SK-N-SH (cell line): ENCODE measurements at regions not wholly inside any gene's neighbourhood (a gene's known extent, or its start where the extent isn't known, plus 50 kb on each side); places are given as distances from the start of the nearest gene placed in this dataset.

Experiments used
- CTCF ChIA-PET: fragments of 300-600, 350-600 bp; formaldehyde crosslinking; extraction: SDS; loops from one replicate; lab custom pipeline; 2021; lab: Yijun Ruan, JAX
- POLR2A ChIA-PET: fragments of 350-600 bp; sonication (Branson Sonifier 250); formaldehyde crosslinking; extraction: SDS; loops from one replicate; lab custom pipeline; 2020; ENCODE audit warnings: antibody characterized with exemption, inconsistent platforms; lab: Yijun Ruan, JAX
- DNase-seq: peaks from one replicate; pipeline ENCODE4 v3.0.0; 2012
- H2AFZ ChIP-seq: fragments of 200-600 bp; sonication (generic); 2 replicates; pipeline ENCODE4 v1.8.1; 2016; ENCODE audit warnings: antibody characterized with exemption, mild to moderate bottlenecking, low read depth
- H3F3A ChIP-seq: fragments of 200-600 bp; sonication (generic); replicated peaks from 2 replicates; pipeline ENCODE3; 2016; ENCODE audit warnings: antibody characterized with exemption, mild to moderate bottlenecking; ENCODE audit not compliant: insufficient read depth
- H3K27ac ChIP-seq, 2 experiments: fragments of 200-500 bp in 1 of 2; fragments of 200-600 bp in 1 of 2; sonication (Bioruptor generic) in 1 of 2; sonication (generic), shearing (Covaris generic) in 1 of 2; 2 replicates each; pipeline versions ENCODE4 v1.5.1 to v1.6.1; 2014 to 2016; ENCODE audit warnings: low read depth in 2 of 2, inconsistent platforms in 1 of 2, low read length in 1 of 2, mild to moderate bottlenecking in 1 of 2, mixed read lengths in 1 of 2
- H3K27me3 ChIP-seq: fragments of 200-600 bp; sonication (generic), shearing (Covaris generic); 2 replicates; pipeline ENCODE4 v1.6.1; 2016; ENCODE audit warnings: mixed run types; ENCODE audit not compliant: insufficient read depth
- H3K36me3 ChIP-seq, 2 experiments: fragments of 200-500 bp in 1 of 2; fragments of 200-600 bp in 1 of 2; sonication (Bioruptor generic) in 1 of 2; sonication (generic) in 1 of 2; replicated peaks in 1 of 2; 2 replicates each; pipeline versions ENCODE3 to v1.5.1; 2014 to 2016; ENCODE audit warnings: low read length in 1 of 2, mild to moderate bottlenecking in 1 of 2; ENCODE audit not compliant: insufficient read depth in 2 of 2, control insufficient read depth in 1 of 2
- H3K4me1 ChIP-seq, 2 experiments: fragments of 200-500 bp in 1 of 2; fragments of 200-600 bp in 1 of 2; sonication (Bioruptor generic) in 1 of 2; sonication (generic), shearing (Covaris generic) in 1 of 2; 2 replicates each; pipeline versions ENCODE4 v1.5.1 to v1.6.1; 2014 to 2016; ENCODE audit warnings: low read depth in 1 of 2, low read length in 1 of 2, mixed run types in 1 of 2; ENCODE audit not compliant: insufficient read depth in 2 of 2, control insufficient read depth in 1 of 2
- H3K4me2 ChIP-seq: fragments of 200-600 bp; sonication (generic), shearing (Covaris generic); 2 replicates; pipeline ENCODE4 v1.6.1; 2017; ENCODE audit warnings: mixed run types
- H3K4me3 ChIP-seq, 2 experiments: fragments of 200-500 bp in 1 of 2; fragments of 200-600 bp in 1 of 2; sonication (Bioruptor generic) in 1 of 2; sonication (generic), shearing (Covaris generic) in 1 of 2; 2 replicates each; pipeline versions ENCODE4 v1.5.1 to v1.8.1; 2014 to 2016; ENCODE audit warnings: low read depth in 2 of 2, inconsistent platforms in 1 of 2, low read length in 1 of 2, mild to moderate bottlenecking in 1 of 2, mixed read lengths in 1 of 2, moderate library complexity in 1 of 2
- H3K79me2 ChIP-seq: fragments of 200-600 bp; sonication (generic); 2 replicates; pipeline ENCODE4 v1.8.1; 2017; ENCODE audit warnings: mild to moderate bottlenecking; ENCODE audit not compliant: insufficient read depth
- H3K9ac ChIP-seq: fragments of 200-600 bp; sonication (generic); 2 replicates; pipeline ENCODE4 v1.6.1; 2017; ENCODE audit warnings: mixed run types
- H3K9me2 ChIP-seq: fragments of 200-600 bp; sonication (generic); 2 replicates; pipeline ENCODE4 v1.6.1; 2017; ENCODE audit warnings: mixed run types
- H3K9me3 ChIP-seq: fragments of 200-600 bp; sonication (generic); 2 replicates; pipeline ENCODE4 v1.6.1; 2017; ENCODE audit warnings: mixed run types, mild to moderate bottlenecking, moderate library complexity
- H4K20me1 ChIP-seq: fragments of 200-600 bp; sonication (generic); 2 replicates; pipeline ENCODE4 v1.6.1; 2017; ENCODE audit warnings: mild to moderate bottlenecking, mixed run types; ENCODE audit not compliant: insufficient read depth
- ELF1 ChIP-seq: IDR thresholded peaks from 2 replicates; pipeline ENCODE4 v1.4.0; 2012
- EP300 ChIP-seq, 2 experiments: IDR thresholded peaks; 2 replicates each; pipeline versions ENCODE4 v1.4.0 to v1.6.1; 2012; ENCODE audit warnings: borderline replicate concordance in 1 of 2, low read depth in 1 of 2, low read length in 1 of 2
- EZH2phosphoT487 ChIP-seq: fragments of 200-600 bp; sonication (generic); IDR thresholded peaks from 2 replicates; pipeline ENCODE4 v1.6.1; 2017; ENCODE audit warnings: low read depth, mixed run types, mild to moderate bottlenecking, antibody characterized with exemption, moderate library complexity, borderline replicate concordance
- FOXJ3 ChIP-seq: sonication (generic); formaldehyde crosslinking; IDR thresholded peaks from 2 replicates; pipeline ENCODE4 v1.5.1; 2020; ENCODE audit warnings: mild to moderate bottlenecking, missing genetic modification reagents
- FOXM1 ChIP-seq: IDR thresholded peaks from 2 replicates; pipeline ENCODE4 v1.4.0; 2012; ENCODE audit warnings: low read depth, mild to moderate bottlenecking
- GABPA ChIP-seq: IDR thresholded peaks from 2 replicates; pipeline ENCODE4 v1.4.0; 2012; ENCODE audit warnings: low read depth, mild to moderate bottlenecking
- MAX ChIP-seq: IDR thresholded peaks from 2 replicates; pipeline ENCODE4 v1.4.0; 2012; ENCODE audit warnings: low read depth
- NFIC ChIP-seq: IDR thresholded peaks from 2 replicates; pipeline ENCODE4 v1.4.0; 2012; ENCODE audit warnings: borderline replicate concordance
- NRF1 ChIP-seq: IDR thresholded peaks from 2 replicates; pipeline ENCODE4 v1.6.1; 2012; ENCODE audit warnings: low read depth, mild to moderate bottlenecking, low read length
- PBX3 ChIP-seq: IDR thresholded peaks from 2 replicates; pipeline ENCODE4; 2012
- POLR2AphosphoS5 ChIP-seq: IDR thresholded peaks from 2 replicates; pipeline ENCODE4 v1.6.1; 2012; ENCODE audit warnings: low read depth, low read length
- RAD21 ChIP-seq: IDR thresholded peaks from 2 replicates; pipeline ENCODE4 v1.6.1; 2012; ENCODE audit warnings: mild to moderate bottlenecking, low read length
- RCOR1 ChIP-seq: fragments of 150-350 bp; IDR thresholded peaks from 2 replicates; pipeline ENCODE4 v1.6.1; 2017; ENCODE audit warnings: antibody characterized with exemption, low read length
- RFX5 ChIP-seq: IDR thresholded peaks from 2 replicates; pipeline ENCODE4 v1.6.1; 2012; ENCODE audit warnings: mild to moderate bottlenecking, improper control_type of control experiment, low read length
- RXRA ChIP-seq: IDR thresholded peaks from 2 replicates; pipeline ENCODE4 v1.4.0; 2012; ENCODE audit warnings: low read depth, mild to moderate bottlenecking, borderline replicate concordance
- SMC3 ChIP-seq: IDR thresholded peaks from 2 replicates; pipeline ENCODE4 v1.6.1; 2012; ENCODE audit warnings: low read depth, low read length, improper control_type of control experiment
- TAF1 ChIP-seq: IDR thresholded peaks from 2 replicates; pipeline ENCODE4 v1.6.1; 2012; ENCODE audit warnings: low read depth, mild to moderate bottlenecking, low read length, moderate library complexity, borderline replicate concordance
- TCF12 ChIP-seq: IDR thresholded peaks from 2 replicates; pipeline ENCODE4 v1.4.0; 2012
- TEAD4 ChIP-seq: IDR thresholded peaks from 2 replicates; pipeline ENCODE4 v1.4.0; 2012; ENCODE audit warnings: mild to moderate bottlenecking, borderline replicate concordance; ENCODE audit not compliant: insufficient read depth
- YY1 ChIP-seq: IDR thresholded peaks from 2 replicates; pipeline ENCODE4 v1.4.0; 2012; ENCODE audit warnings: low read depth, mild to moderate bottlenecking
- WGBS: methylation state at CpG from one replicate; pipeline ENCODE4 v1.1.6; 2017; ENCODE audit warnings: low lambda C conversion rate; 5-methylcytosine and 5-hydroxymethylcytosine counted together
- TF ChIP-seq, protein P1 (sequence below): fragments of 150-350 bp; IDR thresholded peaks from 2 replicates; pipeline ENCODE4 v1.6.1; 2016; ENCODE audit warnings: mild to moderate bottlenecking, low read depth, low read length
- TF ChIP-seq, protein P2 (sequence below): fragments of 200-600 bp; sonication (generic); IDR thresholded peaks from 2 replicates; pipeline ENCODE4 v1.6.1; 2017; ENCODE audit warnings: antibody characterized with exemption, mild to moderate bottlenecking, moderate library complexity

DNA sequence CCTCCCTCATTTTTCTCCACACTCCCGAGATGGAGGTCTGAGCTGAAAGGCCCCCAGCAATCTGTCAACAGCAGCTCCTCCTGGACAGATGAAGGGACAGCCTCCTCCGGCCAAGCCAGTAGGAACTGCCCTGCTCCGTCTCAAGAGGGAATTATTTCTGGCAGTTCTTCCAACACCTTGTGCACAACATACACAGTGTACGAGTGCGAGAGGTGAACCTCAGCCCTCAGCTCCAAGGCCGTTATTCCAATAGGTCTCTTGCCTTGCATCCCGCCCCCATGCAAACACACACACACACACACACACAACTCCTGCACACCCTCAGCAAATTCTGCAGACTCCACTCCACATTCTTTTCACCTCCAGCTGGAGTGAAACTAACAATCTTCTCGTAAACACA lies 181.7 kb upstream of the FAR2 start:
- Histone ChIP-seq H3K9me2 (no peaks in the 10 kb centered on the region), H3K9me3 (no peaks in the 10 kb centered on the region), H2AFZ (no peak overlapping the region), H4K20me1 (no peaks in the 10 kb centered on the region), H3K36me3 (no peaks in the 10 kb centered on the region), H3F3A (no peaks in the 10 kb centered on the region), H3K27me3 (no peaks in the 10 kb centered on the region), H3K9ac (no peak overlapping the region), H3K4me1 (no peaks in the 10 kb centered on the region), H3K79me2 (no peaks in the 10 kb centered on the region), H3K4me3 (no peak overlapping the region), H3K27ac (no peak overlapping the region), H3K4me2 (no peak overlapping the region)
- DNase-seq: no peak
- TF ChIP-seq SMC3: no peak
- no peak for TF ChIP-seq YY1
- TF ChIP-seq FOXJ3 (CRISPR knock-in tag): no peak
- TF ChIP-seq RXRA: no peak
- TF ChIP-seq RFX5: no peak
- TF ChIP-seq RAD21: no peak
- TF ChIP-seq, protein P1, sequence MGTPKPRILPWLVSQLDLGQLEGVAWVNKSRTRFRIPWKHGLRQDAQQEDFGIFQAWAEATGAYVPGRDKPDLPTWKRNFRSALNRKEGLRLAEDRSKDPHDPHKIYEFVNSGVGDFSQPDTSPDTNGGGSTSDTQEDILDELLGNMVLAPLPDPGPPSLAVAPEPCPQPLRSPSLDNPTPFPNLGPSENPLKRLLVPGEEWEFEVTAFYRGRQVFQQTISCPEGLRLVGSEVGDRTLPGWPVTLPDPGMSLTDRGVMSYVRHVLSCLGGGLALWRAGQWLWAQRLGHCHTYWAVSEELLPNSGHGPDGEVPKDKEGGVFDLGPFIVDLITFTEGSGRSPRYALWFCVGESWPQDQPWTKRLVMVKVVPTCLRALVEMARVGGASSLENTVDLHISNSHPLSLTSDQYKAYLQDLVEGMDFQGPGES: no peak
- TF ChIP-seq TEAD4: no peak
- TF ChIP-seq EZH2phosphoT487: no peak
- TF ChIP-seq NFIC: no peak
- no peak for TF ChIP-seq NRF1
- TF ChIP-seq, protein P2, sequence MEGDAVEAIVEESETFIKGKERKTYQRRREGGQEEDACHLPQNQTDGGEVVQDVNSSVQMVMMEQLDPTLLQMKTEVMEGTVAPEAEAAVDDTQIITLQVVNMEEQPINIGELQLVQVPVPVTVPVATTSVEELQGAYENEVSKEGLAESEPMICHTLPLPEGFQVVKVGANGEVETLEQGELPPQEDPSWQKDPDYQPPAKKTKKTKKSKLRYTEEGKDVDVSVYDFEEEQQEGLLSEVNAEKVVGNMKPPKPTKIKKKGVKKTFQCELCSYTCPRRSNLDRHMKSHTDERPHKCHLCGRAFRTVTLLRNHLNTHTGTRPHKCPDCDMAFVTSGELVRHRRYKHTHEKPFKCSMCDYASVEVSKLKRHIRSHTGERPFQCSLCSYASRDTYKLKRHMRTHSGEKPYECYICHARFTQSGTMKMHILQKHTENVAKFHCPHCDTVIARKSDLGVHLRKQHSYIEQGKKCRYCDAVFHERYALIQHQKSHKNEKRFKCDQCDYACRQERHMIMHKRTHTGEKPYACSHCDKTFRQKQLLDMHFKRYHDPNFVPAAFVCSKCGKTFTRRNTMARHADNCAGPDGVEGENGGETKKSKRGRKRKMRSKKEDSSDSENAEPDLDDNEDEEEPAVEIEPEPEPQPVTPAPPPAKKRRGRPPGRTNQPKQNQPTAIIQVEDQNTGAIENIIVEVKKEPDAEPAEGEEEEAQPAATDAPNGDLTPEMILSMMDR: no peak
- no peak for TF ChIP-seq EP300 (IDR thresholded peaks at IDR 0.05; ENCODE audit: borderline replicate concordance in 1 of 2, low read depth in 1 of 2, low read length in 1 of 2)
- POLR2A ChIA-PET: no interaction called here
- WGBS: 71% methylated on average over 5 of the region's 8 CpGs
- CTCF ChIA-PET: no interaction called here

GRCh38 chr12:28973491-28973890 lies 175.6 kb upstream of the FAR2 start:
- Histone ChIP-seq H3K4me1 (no peaks in the 10 kb centered on the region), H3K27me3 (no peaks in the 10 kb centered on the region), H3K4me2 (no peak overlapping the region), H3K9me3 (no peaks in the 10 kb centered on the region), H4K20me1 (no peaks in the 10 kb centered on the region), H3K9ac (no peak overlapping the region), H3K4me3 (no peak overlapping the region), H3K27ac (no peak overlapping the region), H3F3A (no peaks in the 10 kb centered on the region), H3K79me2 (no peaks in the 10 kb centered on the region), H2AFZ (no peak overlapping the region), H3K9me2 (no peaks in the 10 kb centered on the region), H3K36me3 (no peaks in the 10 kb centered on the region)
- POLR2A ChIA-PET: no interaction called here
- CTCF ChIA-PET: interaction anchor here (1.6 kb wide), 1 partner anchor 11 kb away, joined by 5 read pairs; no protein-coding TSS in a partner anchor
- 53% methylated on average over 2 of the region's 2 CpGs for WGBS
- no peak for DNase-seq
- no peak for TF ChIP-seq PBX3
- TF ChIP-seq TAF1: no peak
- no peak for TF ChIP-seq MAX
- no peak for TF ChIP-seq NFIC
- TF ChIP-seq POLR2AphosphoS5: no peak
- TF ChIP-seq FOXM1: no peak
- no peak for TF ChIP-seq RAD21
- TF ChIP-seq SMC3: no peak
- TF ChIP-seq GABPA: no peak
- TF ChIP-seq YY1: no peak
- no peak for TF ChIP-seq RCOR1
- TF ChIP-seq TCF12: no peak
- no peak for TF ChIP-seq ELF1
- TF ChIP-seq TEAD4: no peak
- TF ChIP-seq, protein P2: no peak
